Heart right ventricle (tissue), 16 donors: ENCODE measurements at regions not wholly inside any gene's neighbourhood (a gene's known extent, or its start where the extent isn't known, plus 50 kb on each side); places are given as distances from the start of the nearest gene placed in this dataset.

Source experiments
- ATAC-seq, 8 donors: fragments of 200-7000 bp; cut with Tn5 transposase; one replicate each; pipeline ENCODE4 v1.9.1; 2020; ENCODE audit warnings: mild to moderate bottlenecking in 8 of 8, moderate library complexity in 8 of 8, moderate number of reproducible peaks in 1 of 8
- DNase-seq, 2 donors: peaks; one replicate each; pipeline ENCODE4 v3.0.0-alpha.2; 2020
- H3K27ac ChIP-seq, 10 donors: fragments of 200-600 bp; sonication (generic) in 2 of 10; one replicate each; pipeline versions ENCODE4 v1.5.0 to v1.8.0; 2020 to 2022; ENCODE audit warnings: mild to moderate bottlenecking in 3 of 10
- H3K27me3 ChIP-seq, 7 donors: fragments of 200-600 bp; one replicate each; pipeline ENCODE4 v1.8.0; 2021 to 2022; ENCODE audit warnings: mild to moderate bottlenecking in 2 of 7
- H3K36me3 ChIP-seq, 9 donors: fragments of 200-600 bp; sonication (generic) in 1 of 9; one replicate each; pipeline versions ENCODE4 v1.5.0 to v1.8.0; 2020 to 2022; ENCODE audit warnings: mild to moderate bottlenecking in 2 of 9
- H3K4me1 ChIP-seq, 9 donors: fragments of 200-600 bp; sonication (generic) in 1 of 9; one replicate each; pipeline versions ENCODE4 v1.5.0 to v1.8.0; 2020 to 2022; ENCODE audit warnings: mild to moderate bottlenecking in 4 of 9
- H3K4me3 ChIP-seq, 10 donors: fragments of 200-600 bp; sonication (generic) in 2 of 10; one replicate each; pipeline versions ENCODE4 v1.5.0 to v1.8.0; 2020 to 2022; ENCODE audit warnings: mild to moderate bottlenecking in 7 of 10, moderate library complexity in 2 of 10
- H3K9me3 ChIP-seq, 11 donors: fragments of 200-600 bp in 10 of 11; sonication (generic) in 2 of 11; one replicate each; pipeline versions ENCODE4 v1.5.0 to v1.8.0; 2013 to 2022; ENCODE audit warnings: mild to moderate bottlenecking in 2 of 11, control low read depth in 1 of 11, moderate library complexity in 1 of 11
- WGBS, 2 donors: extraction: QIAGEN DNeasy Blood & Tissue Kit; methylation state at CpG; one replicate each; pipeline ENCODE4 v1.1.7; 2013; ENCODE audit warnings: inconsistent platforms in 1 of 2; 5-methylcytosine and 5-hydroxymethylcytosine counted together
- intact Hi-C, 10 donors: fragments of 100-400 bp; cut with DNase I; formaldehyde crosslinking; loops; one replicate each; pipeline versions ENCODE4 v1.11.1 to v1.14.2; 2022
- TF ChIP-seq, protein P1 (sequence below), 9 donors: fragments of 200-600 bp; sonication (generic) in 2 of 9; IDR thresholded peaks; one replicate each; pipeline versions ENCODE4 v1.5.0 to v1.8.0; 2021 to 2022; ENCODE audit warnings: antibody characterized with exemption in 9 of 9, mild to moderate bottlenecking in 5 of 9, moderate library complexity in 1 of 9
- donor health status: Arrhythmogenic right ventricular cardiomyopathy.
- donor health status: ischemic (EF 13 %, LVEDD 7.1; RV severe dilation, severe dysfunction).
- donor health status: healthy with polysubstance abuse.
- donor health status: DM: no; HTN: yes; CAD: no.
- donor health status: DM: no; HTN: no; CAD: no.
- donor health status: ischemic (EF 25% LVEDD 6.9; RV normal size, moderate dysfunction).
- donor health status: ischemic (EF 25% LVEDD 5.7; RV mildly dilated, moderate dysfunction).
- donor health status: healthy.
- donor health status: DM: yes; HTN: yes; CAD: no.
- donor health status: Ischemic cardiomyopathy.
- donor health status: ischemic (EF 35%, LVEDD 5.7; RV mildly dilated, moderate dysfunction).
- donor health status: nonischemic (EF 11% LVEDD 7.7; RV severe dilation, severe dysfunction).
- donor health status: DM: yes; HTN: yes; CAD: no.
- donor health status: PGD.
- donor health status: ischemic (EF 29% LVEDD 5.4; RV normal size, mild dysfunction).
- donor health status: nonischemic (EF 23%, LVEDD 6.1; RV moderate dilation, normal function).

DNA sequence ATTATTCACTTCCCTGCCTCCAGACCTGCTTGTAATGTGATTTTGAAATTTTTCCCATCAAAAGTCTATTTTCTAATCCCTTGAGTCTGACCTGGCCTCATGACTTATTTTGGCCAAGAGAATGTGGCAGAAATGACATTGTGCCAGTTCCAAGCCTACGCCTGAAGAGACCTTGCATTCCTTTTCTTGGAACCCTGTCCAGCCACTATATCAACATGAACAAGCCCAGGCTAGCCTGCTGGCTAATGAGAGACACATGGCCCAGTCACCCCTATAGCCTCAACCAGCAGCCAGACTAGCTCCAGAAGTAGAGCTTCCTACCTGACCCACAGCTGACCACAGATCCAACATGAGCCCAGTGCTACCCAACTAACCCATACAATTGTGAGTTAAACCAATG, 121.1 kb upstream of the ACP3 start:
- H3K27ac ChIP-seq: no peak overlapping the region
- no peaks in the 10 kb centered on the region for H3K4me1 ChIP-seq
- H3K27me3 ChIP-seq: peaks cover 0 to under 1% (median 0%) of the 10 kb centered on the region in 7 donors
- no peaks in the 10 kb centered on the region for H3K9me3 ChIP-seq
- H3K36me3 ChIP-seq: no peaks in the 10 kb centered on the region
- TF ChIP-seq, protein P1, sequence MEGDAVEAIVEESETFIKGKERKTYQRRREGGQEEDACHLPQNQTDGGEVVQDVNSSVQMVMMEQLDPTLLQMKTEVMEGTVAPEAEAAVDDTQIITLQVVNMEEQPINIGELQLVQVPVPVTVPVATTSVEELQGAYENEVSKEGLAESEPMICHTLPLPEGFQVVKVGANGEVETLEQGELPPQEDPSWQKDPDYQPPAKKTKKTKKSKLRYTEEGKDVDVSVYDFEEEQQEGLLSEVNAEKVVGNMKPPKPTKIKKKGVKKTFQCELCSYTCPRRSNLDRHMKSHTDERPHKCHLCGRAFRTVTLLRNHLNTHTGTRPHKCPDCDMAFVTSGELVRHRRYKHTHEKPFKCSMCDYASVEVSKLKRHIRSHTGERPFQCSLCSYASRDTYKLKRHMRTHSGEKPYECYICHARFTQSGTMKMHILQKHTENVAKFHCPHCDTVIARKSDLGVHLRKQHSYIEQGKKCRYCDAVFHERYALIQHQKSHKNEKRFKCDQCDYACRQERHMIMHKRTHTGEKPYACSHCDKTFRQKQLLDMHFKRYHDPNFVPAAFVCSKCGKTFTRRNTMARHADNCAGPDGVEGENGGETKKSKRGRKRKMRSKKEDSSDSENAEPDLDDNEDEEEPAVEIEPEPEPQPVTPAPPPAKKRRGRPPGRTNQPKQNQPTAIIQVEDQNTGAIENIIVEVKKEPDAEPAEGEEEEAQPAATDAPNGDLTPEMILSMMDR (IDR thresholded peaks at IDR 0.05): no peak
- 69 to 72% methylated on average over 1 of the region's 1 CpG for WGBS, 2 donors
- no peak for ATAC-seq
- no peak overlapping the region for H3K4me3 ChIP-seq
- intact Hi-C loops: no loop called here
- DNase-seq: no peak

DNA sequence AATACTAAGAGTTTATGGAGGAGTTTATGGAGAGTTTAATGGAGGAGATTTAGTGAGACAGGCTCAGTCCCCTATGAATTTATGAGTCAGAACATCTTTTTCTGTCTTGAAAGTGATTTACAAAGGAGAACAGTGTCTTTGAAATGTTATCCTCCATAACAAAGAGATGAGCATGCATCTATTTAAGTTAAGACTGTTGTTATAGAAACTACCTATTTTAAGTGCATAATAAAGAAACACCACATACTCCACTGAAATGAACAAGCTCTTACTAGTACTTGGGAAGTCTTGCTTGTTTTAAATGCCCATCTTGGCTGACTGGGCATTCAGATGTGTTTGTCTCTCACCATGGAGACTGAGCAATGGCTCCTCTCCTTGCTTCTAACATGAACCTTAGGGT, 118.7 kb upstream of the ACP3 start:
- DNase-seq (no peak), ATAC-seq (no peak)
- intact Hi-C loops: no loop called here
- Histone ChIP-seq H3K27me3 (no peaks in the 10 kb centered on the region), H3K9me3 (no peaks in the 10 kb centered on the region), H3K36me3 (no peaks in the 10 kb centered on the region), H3K27ac (no peak overlapping the region), H3K4me1 (no peaks in the 10 kb centered on the region), H3K4me3 (no peak overlapping the region)
- TF ChIP-seq, protein P1 (IDR thresholded peaks at IDR 0.05): no peak

DNA sequence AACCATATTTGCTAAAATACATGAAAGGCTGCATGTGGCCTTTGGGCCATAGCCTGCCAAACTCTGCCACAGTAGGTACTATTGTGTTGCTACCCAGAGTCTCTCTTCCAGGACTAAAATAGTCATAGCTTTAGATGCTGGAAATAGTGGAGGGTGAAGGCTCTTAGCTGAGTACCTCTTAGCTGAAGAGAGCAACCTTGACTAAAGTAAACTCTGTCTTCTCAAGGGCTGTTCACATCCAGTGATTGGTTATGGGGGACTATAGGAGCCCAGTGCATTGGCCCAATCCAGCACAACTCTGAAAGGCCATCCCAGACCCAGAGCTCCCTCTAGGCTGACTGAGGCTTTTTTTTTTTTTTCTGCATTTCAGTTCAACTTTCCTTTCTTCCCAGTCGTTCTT, 117.8 kb upstream of the ACP3 start:
- peaks cover 0 to 2% (median 0%) of the 10 kb centered on the region in 11 donors for H3K9me3 ChIP-seq
- ATAC-seq (no peak), DNase-seq (no peak)
- no peak overlapping the region for H3K27ac ChIP-seq
- H3K4me3 ChIP-seq: no peak overlapping the region
- no peaks in the 10 kb centered on the region for H3K27me3 ChIP-seq
- 38% methylated on average over 1 of the region's 1 CpG for WGBS, 2 donors
- TF ChIP-seq, protein P1 (IDR thresholded peaks at IDR 0.05): no peak
- no peaks in the 10 kb centered on the region for H3K4me1 ChIP-seq
- intact Hi-C loops: no loop called here
- H3K36me3 ChIP-seq: no peaks in the 10 kb centered on the region

DNA sequence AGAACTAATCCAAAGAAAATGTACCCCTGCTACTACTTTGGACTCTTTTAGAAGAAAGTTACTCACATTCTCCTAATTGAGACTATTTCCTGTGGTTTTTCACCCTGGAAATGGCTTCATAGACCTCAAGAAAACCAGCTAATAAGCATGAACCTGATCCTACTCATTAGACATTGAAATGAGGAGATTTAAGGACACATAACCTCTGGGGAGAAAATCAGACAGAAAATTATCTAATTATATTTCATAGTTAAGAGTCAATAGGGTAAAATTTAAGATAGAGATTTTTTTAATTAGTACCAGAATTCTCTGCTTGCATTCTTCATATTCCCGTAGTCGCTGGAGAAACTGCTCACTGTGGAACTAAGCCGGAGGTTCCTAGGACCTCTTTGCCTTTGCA, 114.6 kb upstream of the ACP3 start:
- DNase-seq (no peak), ATAC-seq (no peak)
- Histone ChIP-seq H3K4me3 (no peak overlapping the region), H3K27ac (no peak overlapping the region), H3K36me3 (no peaks in the 10 kb centered on the region), H3K9me3 (peaks cover 0 to 3% (median 0%) of the 10 kb centered on the region in 11 donors), H3K4me1 (no peaks in the 10 kb centered on the region), H3K27me3 (peaks cover 0 to 3% (median 0%) of the 10 kb centered on the region in 7 donors)
- TF ChIP-seq, protein P1 (IDR thresholded peaks at IDR 0.05): no peak
- WGBS, 2 donors: 77 to 92% methylated on average over 3 of the region's 3 CpGs
- intact Hi-C loops: no loop called here
